Duodenal mucosa (tissue), 2 donors: ENCODE measurements at regions not wholly inside any gene's neighbourhood (a gene's known extent, or its start where the extent isn't known, plus 50 kb on each side); places are given as distances from the start of the nearest gene placed in this dataset.

Experiments used
- H3K27ac ChIP-seq: one replicate; pipeline ENCODE4 v1.7.0; 2013; ENCODE audit warnings: low read depth, low read length
- H3K27me3 ChIP-seq, 2 donors: one replicate each; pipeline ENCODE4 v1.7.0; 2013; ENCODE audit warnings: low read length in 2 of 2, control low read depth in 1 of 2; ENCODE audit not compliant: insufficient read depth in 2 of 2, control insufficient read depth in 1 of 2
- H3K36me3 ChIP-seq, 2 donors: one replicate each; pipeline ENCODE4 v1.7.0; 2013; ENCODE audit warnings: low read length in 2 of 2, control low read depth in 1 of 2; ENCODE audit not compliant: insufficient read depth in 2 of 2, control insufficient read depth in 1 of 2
- H3K4me1 ChIP-seq, 2 donors: one replicate each; pipeline ENCODE4 v1.7.0; 2013; ENCODE audit warnings: low read length in 2 of 2, control low read depth in 1 of 2; ENCODE audit not compliant: insufficient read depth in 2 of 2, control insufficient read depth in 1 of 2
- H3K4me3 ChIP-seq, 2 donors: one replicate each; pipeline ENCODE4 v1.7.0; 2013; ENCODE audit warnings: low read length in 2 of 2, low read depth in 1 of 2
- H3K9ac ChIP-seq, 2 donors: one replicate each; pipeline ENCODE4 v1.7.0; 2013; ENCODE audit warnings: low read length in 2 of 2, low read depth in 1 of 2
- H3K9me3 ChIP-seq, 2 donors: one replicate each; pipeline ENCODE4 v1.7.0; 2013; ENCODE audit warnings: low read length in 2 of 2, control low read depth in 1 of 2; ENCODE audit not compliant: control insufficient read depth in 1 of 2

DNA sequence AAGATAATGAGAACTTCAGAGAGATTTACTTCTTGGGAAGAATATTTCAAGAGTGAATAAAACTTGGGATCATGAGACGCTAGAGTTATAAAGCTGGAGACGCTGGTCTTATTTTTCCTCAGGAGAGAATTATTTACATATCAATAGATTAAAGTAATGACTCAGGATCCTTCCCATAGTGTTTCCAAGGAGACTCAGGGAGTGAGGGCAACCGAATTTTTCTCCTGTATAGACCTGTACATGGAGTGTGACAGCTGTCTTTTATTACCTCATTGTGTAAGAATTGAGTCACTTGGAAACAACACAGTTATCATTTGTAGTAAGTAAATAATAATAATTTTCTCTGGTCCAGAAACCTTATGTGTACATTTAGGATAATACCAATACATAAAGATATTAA is 1905.5 kb downstream of the OLFM4 start:
- Histone ChIP-seq H3K9ac (no peak overlapping the region), H3K9me3 (peaks cover 1 to 8% of the 10 kb centered on the region in 2 donors), H3K36me3 (no peaks in the 10 kb centered on the region), H3K27me3 (no peaks in the 10 kb centered on the region), H3K27ac (no peak overlapping the region), H3K4me3 (no peak overlapping the region), H3K4me1 (no peaks in the 10 kb centered on the region)

DNA sequence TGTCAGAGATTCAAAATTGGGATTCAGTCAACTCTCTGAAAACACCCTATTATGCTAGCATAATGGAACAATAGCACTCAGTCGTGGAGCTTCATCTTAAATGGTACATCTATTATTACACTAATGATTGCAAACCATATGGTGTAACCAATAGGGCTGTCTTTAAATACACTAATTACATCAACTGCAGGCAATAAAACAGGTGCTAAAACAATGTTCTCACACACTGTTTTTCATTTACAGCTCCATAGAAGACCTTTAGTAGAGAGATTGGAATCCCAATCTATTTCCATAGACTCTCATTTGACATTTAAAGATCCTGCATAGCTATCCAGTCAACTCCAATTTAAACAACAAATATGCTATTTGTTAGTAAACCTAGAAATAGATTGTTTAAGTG is 1917.4 kb downstream of the OLFM4 start:
- no peak overlapping the region for H3K9ac ChIP-seq
- no peak overlapping the region for H3K27ac ChIP-seq
- no peaks in the 10 kb centered on the region for H3K27me3 ChIP-seq
- H3K36me3 ChIP-seq = no peaks in the 10 kb centered on the region
- H3K4me1 ChIP-seq = no peaks in the 10 kb centered on the region
- no peak overlapping the region for H3K4me3 ChIP-seq
- H3K9me3 ChIP-seq = peaks cover 7 to 11% of the 10 kb centered on the region in 2 donors

DNA sequence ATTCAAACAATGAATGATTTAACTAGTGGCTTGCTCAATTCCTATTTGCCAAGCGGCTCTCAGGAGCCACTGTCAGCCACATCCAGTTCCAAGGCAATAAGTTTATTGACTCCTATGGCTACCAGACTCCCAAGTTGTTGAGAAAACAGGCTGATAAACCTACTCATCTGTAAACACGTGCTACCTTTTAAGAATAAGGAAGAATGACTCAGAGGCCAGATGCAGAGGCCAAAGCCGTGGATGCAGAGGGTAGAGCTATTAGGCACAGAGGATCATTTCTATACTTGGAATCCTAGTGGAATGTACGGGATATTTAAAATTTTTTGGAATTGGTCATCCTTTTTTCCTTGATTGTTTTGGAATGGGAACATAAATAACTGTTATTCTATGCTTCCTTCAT is 1921.1 kb downstream of the OLFM4 start:
- H3K36me3 ChIP-seq = no peaks in the 10 kb centered on the region
- H3K27me3 ChIP-seq = no peaks in the 10 kb centered on the region
- H3K27ac ChIP-seq = no peak overlapping the region
- no peak overlapping the region for H3K9ac ChIP-seq
- peaks cover 5 to 10% of the 10 kb centered on the region in 2 donors for H3K9me3 ChIP-seq
- H3K4me1 ChIP-seq = no peaks in the 10 kb centered on the region
- H3K4me3 ChIP-seq = no peak overlapping the region

DNA sequence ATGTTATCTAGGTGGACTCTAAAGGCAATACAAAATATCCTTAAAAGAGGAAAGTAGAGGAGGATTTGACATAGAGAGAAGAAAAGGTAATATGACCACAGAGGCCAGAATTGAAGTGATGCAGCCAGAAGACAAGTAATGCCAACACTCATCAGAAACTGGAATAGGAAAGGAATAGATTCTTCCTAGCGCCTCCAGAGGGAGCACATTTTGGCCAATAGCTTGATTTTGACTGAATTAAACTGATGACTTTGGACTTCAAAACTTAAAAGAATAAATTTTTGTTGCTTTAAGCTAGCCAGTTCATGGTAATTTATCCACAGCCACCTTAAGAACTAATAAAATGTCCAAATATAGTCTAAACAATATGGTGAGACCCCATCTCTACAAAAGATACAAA is 1921.9 kb downstream of the OLFM4 start:
- Histone ChIP-seq H3K9me3 (peaks cover 5 to 10% of the 10 kb centered on the region in 2 donors), H3K4me1 (no peaks in the 10 kb centered on the region), H3K9ac (no peak overlapping the region), H3K27me3 (no peaks in the 10 kb centered on the region), H3K4me3 (no peak overlapping the region), H3K36me3 (no peaks in the 10 kb centered on the region), H3K27ac (no peak overlapping the region)

DNA sequence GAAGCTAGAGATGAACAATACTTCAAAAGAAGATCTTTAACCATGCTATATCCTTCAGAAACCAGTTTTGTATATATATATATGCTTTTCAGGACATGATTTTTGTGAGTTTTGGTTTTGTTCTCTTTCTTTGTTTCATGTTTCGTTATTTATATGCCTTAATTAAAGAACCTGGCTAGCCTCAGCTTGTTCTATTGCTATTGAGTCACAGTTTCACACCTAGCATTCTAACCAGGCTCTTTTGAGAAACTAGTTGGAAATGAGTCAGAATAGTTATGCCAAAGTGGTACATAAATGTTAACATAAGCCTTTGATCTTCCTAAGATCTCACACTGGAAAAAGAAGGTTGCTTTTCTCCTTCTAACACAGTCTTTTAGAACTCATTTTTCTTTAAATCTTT is 1925.2 kb downstream of the OLFM4 start:
- Histone ChIP-seq H3K4me1 (no peaks in the 10 kb centered on the region), H3K4me3 (no peak overlapping the region), H3K9ac (no peak overlapping the region)

DNA sequence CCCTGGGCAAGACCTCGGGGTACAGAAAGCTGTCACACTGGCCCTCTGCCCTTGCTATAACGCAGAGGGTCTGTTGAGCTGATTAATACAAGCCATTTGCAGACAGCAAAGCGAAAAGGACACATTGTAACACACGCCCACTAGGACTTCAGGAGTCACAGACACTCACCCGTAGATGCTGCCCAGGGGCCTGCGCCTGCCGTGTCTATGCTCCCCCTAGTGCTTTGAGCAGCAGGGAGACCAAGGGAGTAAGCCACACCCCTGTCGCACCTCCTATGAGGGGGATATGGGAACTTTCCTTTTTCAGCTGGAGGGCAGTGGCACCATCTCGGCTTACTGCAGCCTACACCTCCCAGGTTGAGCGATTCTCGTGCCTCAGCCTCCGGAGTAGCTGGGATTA is 1930.2 kb downstream of the OLFM4 start:
- H3K27me3 ChIP-seq = no peaks in the 10 kb centered on the region

More for the DNA sequence above, 1925.2 kb downstream of the OLFM4 start:
- Histone ChIP-seq H3K9me3 (peaks cover 4 to 9% of the 10 kb centered on the region in 2 donors), H3K27ac (no peak overlapping the region), H3K27me3 (no peaks in the 10 kb centered on the region), H3K36me3 (no peaks in the 10 kb centered on the region)

DNA sequence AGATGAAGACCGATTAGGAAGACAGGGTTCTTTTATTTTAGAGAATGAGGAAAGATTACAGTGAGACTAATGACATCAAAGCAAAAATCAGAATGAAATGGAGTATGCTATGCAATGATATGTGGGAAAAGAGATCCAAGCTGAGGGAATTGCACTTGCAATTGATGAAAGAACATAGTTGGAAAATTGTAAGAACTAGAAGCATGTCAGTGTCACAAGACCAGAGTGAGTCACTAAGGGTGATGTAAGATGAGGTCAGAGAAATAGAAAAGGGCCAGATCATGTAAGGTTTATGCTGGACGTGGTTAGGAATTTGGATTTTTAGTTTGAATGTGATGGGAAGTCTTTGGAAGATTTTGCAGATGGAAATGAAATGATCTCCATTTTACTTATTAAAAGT is 1937.3 kb downstream of the OLFM4 start:
- no peak overlapping the region for H3K27ac ChIP-seq
- no peaks in the 10 kb centered on the region for H3K27me3 ChIP-seq
- no peak overlapping the region for H3K9ac ChIP-seq
- no peaks in the 10 kb centered on the region for H3K4me1 ChIP-seq
- H3K9me3 ChIP-seq = peaks cover 6 to 14% of the 10 kb centered on the region in 2 donors
- H3K4me3 ChIP-seq = no peak overlapping the region
- H3K36me3 ChIP-seq = no peaks in the 10 kb centered on the region

More for the DNA sequence above, 1930.2 kb downstream of the OLFM4 start:
- Histone ChIP-seq H3K4me3 (no peak overlapping the region), H3K9me3 (peaks cover 9 to 11% of the 10 kb centered on the region in 2 donors), H3K4me1 (no peaks in the 10 kb centered on the region), H3K9ac (no peak overlapping the region), H3K36me3 (no peaks in the 10 kb centered on the region), H3K27ac (no peak overlapping the region)

DNA sequence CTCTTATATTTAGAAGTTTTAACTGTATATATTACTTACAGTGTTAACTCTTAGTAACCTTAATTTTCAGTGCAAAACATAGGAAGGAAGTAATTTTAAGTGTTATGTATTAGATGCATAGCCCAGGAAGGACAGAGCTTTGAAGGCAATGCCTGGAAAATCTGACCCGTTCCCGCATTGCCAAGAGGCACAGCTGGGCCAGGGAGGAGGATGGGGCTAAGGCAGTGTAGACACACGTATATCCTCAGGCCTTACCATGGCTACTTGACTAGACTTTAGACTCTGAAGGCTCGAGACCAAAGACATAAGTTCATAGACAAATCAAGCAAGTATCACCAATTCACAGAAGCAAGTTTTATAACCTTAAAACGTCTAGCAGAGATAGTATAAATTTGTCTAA is 1944.2 kb downstream of the OLFM4 start:
- H3K9ac ChIP-seq = no peak overlapping the region
- H3K27ac ChIP-seq = no peak overlapping the region
- H3K27me3 ChIP-seq = no peaks in the 10 kb centered on the region
- no peaks in the 10 kb centered on the region for H3K9me3 ChIP-seq
- no peaks in the 10 kb centered on the region for H3K36me3 ChIP-seq
- no peak overlapping the region for H3K4me3 ChIP-seq
- H3K4me1 ChIP-seq = no peaks in the 10 kb centered on the region

DNA sequence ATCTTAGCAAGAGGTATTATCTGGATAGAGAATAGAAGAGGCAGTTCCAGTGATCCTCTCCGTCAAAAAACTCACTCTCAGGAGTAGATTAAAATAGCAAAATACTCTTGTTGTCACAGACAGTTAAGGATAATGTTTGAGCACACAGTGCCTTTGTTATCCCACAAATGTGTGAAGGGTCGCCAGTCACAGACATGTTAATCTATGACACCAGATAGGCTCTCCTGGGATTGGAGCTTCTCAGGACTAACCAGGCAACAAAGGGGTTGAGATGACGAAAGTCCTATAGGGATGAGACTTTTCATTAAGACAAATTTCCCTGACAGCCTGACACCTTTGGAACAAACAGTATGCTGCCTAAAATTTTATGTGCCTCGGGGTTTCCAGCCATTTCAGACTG is 1947.1 kb downstream of the OLFM4 start:
- Histone ChIP-seq H3K27me3 (no peaks in the 10 kb centered on the region), H3K9ac (no peak overlapping the region), H3K4me1 (no peaks in the 10 kb centered on the region), H3K27ac (no peak overlapping the region), H3K36me3 (no peaks in the 10 kb centered on the region), H3K9me3 (no peaks in the 10 kb centered on the region), H3K4me3 (no peak overlapping the region)

DNA sequence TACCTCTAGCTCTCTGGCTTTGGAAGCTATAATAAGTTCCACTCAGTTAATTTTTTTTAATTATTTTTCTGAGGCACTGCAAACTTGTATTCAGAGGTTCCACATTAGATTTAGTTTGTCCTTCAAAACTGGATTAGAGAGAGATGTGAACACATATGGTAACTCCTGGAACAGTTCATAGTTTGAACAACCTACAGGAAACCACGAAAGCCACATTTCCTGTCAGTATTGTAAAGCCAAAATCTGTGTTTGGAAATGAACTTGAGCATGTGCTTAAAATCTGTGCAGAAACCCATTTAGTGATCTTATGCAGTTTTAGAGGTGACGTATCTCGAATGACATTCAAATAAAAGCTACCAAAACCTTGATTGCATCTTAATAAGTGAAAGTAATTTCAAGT is 1952.0 kb downstream of the OLFM4 start:
- Histone ChIP-seq H3K36me3 (no peaks in the 10 kb centered on the region), H3K4me3 (no peak overlapping the region), H3K9me3 (no peaks in the 10 kb centered on the region), H3K27me3 (no peaks in the 10 kb centered on the region), H3K27ac (no peak overlapping the region), H3K9ac (no peak overlapping the region), H3K4me1 (no peaks in the 10 kb centered on the region)

DNA sequence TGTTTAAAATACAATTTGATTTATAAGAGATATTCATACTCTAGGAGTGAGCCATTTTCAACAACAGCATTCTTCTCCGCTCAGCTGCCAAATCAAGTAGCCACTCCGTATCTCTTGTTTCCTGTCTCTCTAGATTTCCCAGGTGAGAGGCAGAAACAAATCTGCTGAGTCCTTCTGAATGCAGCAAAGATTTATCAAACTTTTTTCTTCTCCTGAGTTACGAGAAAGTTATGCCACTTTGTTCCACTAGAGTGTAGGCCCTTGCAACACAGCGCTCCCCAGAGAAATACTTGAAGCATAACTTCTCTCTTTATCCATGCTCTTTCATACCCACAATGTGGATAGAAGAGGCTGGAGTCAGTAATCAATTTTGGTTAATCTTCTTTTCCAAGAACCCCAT is 1960.8 kb downstream of the OLFM4 start:
- Histone ChIP-seq H3K4me3 (no peak overlapping the region), H3K9ac (no peak overlapping the region), H3K4me1 (no peaks in the 10 kb centered on the region), H3K27me3 (no peaks in the 10 kb centered on the region), H3K36me3 (no peaks in the 10 kb centered on the region), H3K9me3 (no peaks in the 10 kb centered on the region), H3K27ac (no peak overlapping the region)
